Renal cortical epithelial cell (primary cell): ENCODE measurements at regions not wholly inside any gene's neighbourhood (a gene's known extent, or its start where the extent isn't known, plus 50 kb on each side); places are given as distances from the start of the nearest gene placed in this dataset.
A peak's percentile ranks its signal among the peaks of the same experiment; 100 is the strongest.
"Not testable (repeated sequence)": the region's sequence is repeated elsewhere in the genome, so short reads cannot be mapped to it uniquely, and the experiment has no call there.

ENCODE experiments used
- DNase-seq: peaks from one replicate; pipeline ENCODE4 v3.0.0-alpha.2; 2011; ENCODE audit warnings: low read depth

GRCh38 chr6:4725136-4725760 is 51.0 kb upstream of the CDYL start:
- DNase-seq = not testable (repeated sequence)

GRCh38 chr6:4724727-4725126 is 51.5 kb upstream of the CDYL start:
- DNase-seq = not testable (repeated sequence)

GRCh38 chr6:4723383-4723782 is 52.8 kb upstream of the CDYL start:
- DNase-seq = no peak

- not testable (repeated sequence) for DNase-seq
Measured at GRCh38 chr6:4721368-4721767, 54.8 kb upstream of the CDYL start.

- DNase-seq = no peak
Measured at GRCh38 chr6:4719491-4719890, 56.7 kb upstream of the CDYL start.

GRCh38 chr6:4717856-4718255 is 58.3 kb upstream of the CDYL start:
- DNase-seq = no peak

- no peak for DNase-seq
Measured at GRCh38 chr6:4717124-4717523, 59.1 kb upstream of the CDYL start.

GRCh38 chr6:4714961-4715501 is 61.2 kb upstream of the CDYL start:
- DNase-seq = peak; percentile 6

- no peak for DNase-seq
Measured at GRCh38 chr6:4712291-4712690, 63.9 kb upstream of the CDYL start.

- peak; percentile 37 for DNase-seq
Measured at GRCh38 chr6:4707011-4707410, 69.2 kb upstream of the CDYL start.

GRCh38 chr6:4705809-4706208 is 70.4 kb upstream of the CDYL start:
- DNase-seq = no peak

- DNase-seq = no peak
Measured at GRCh38 chr6:4703382-4703781, 72.8 kb upstream of the CDYL start.

- DNase-seq = no peak
Measured at GRCh38 chr6:4698901-4699659, 77.1 kb upstream of the CDYL start.

GRCh38 chr6:4693173-4693970 is 82.8 kb upstream of the CDYL start:
- DNase-seq = no peak

GRCh38 chr6:4692664-4693063 is 83.5 kb upstream of the CDYL start:
- DNase-seq = no peak

- DNase-seq = peak; percentile 66
Measured at GRCh38 chr6:4687989-4688947, 87.9 kb upstream of the CDYL start.

GRCh38 chr6:4687656-4687988 is 88.6 kb upstream of the CDYL start:
- DNase-seq = no peak

- DNase-seq = no peak
Measured at GRCh38 chr6:4682431-4683097, 93.6 kb upstream of the CDYL start.

GRCh38 chr6:4678506-4679300 is 97.5 kb upstream of the CDYL start:
- no peak for DNase-seq

- DNase-seq = no peak
Measured at GRCh38 chr6:4677751-4678065, 98.5 kb upstream of the CDYL start.
